Liver (tissue), 8 donors: ENCODE measurements at regions not wholly inside any gene's neighbourhood (a gene's known extent, or its start where the extent isn't known, plus 50 kb on each side); places are given as distances from the start of the nearest gene placed in this dataset.

Experiments
- DNase-seq: peaks from one replicate; pipeline ENCODE4 v3.0.0-alpha.2; 2017; ENCODE audit warnings: low spot score
- H3K27ac ChIP-seq, 2 donors: one replicate each; pipeline ENCODE4 v1.7.0; 2013; ENCODE audit warnings: inconsistent platforms in 2 of 2, low read length in 2 of 2, control low read depth in 1 of 2, low read depth in 1 of 2, mild to moderate bottlenecking in 1 of 2
- H3K27me3 ChIP-seq, 4 donors: one replicate each; pipeline versions ENCODE4 v1.6.1 to v1.7.0; 2013; ENCODE audit warnings: low read length in 3 of 4, inconsistent platforms in 1 of 4, mild to moderate bottlenecking in 1 of 4, moderate library complexity in 1 of 4; ENCODE audit not compliant: control insufficient read depth in 4 of 4, insufficient read depth in 4 of 4
- H3K36me3 ChIP-seq, 4 donors: one replicate each; pipeline versions ENCODE4 v1.6.1 to v1.7.0; 2013; ENCODE audit warnings: low read length in 3 of 4, mild to moderate bottlenecking in 3 of 4, low read depth in 1 of 4, moderate library complexity in 1 of 4; ENCODE audit not compliant: control insufficient read depth in 4 of 4, insufficient read depth in 3 of 4
- H3K4me1 ChIP-seq, 4 donors: one replicate each; pipeline versions ENCODE4 v1.6.1 to v1.7.0; 2013; ENCODE audit warnings: low read length in 3 of 4, mild to moderate bottlenecking in 3 of 4, moderate library complexity in 1 of 4; ENCODE audit not compliant: control insufficient read depth in 4 of 4, insufficient read depth in 4 of 4
- H3K4me3 ChIP-seq, 3 donors: one replicate each; pipeline versions ENCODE4 v1.6.1 to v1.7.0; 2013; ENCODE audit warnings: low read length in 3 of 3, control low read depth in 1 of 3, low read depth in 1 of 3, mild to moderate bottlenecking in 1 of 3
- H3K9ac ChIP-seq, 2 donors: one replicate each; pipeline ENCODE4 v1.7.0; 2013; ENCODE audit warnings: low read length in 2 of 2, mild to moderate bottlenecking in 2 of 2, moderate library complexity in 2 of 2, control low read depth in 1 of 2, low read depth in 1 of 2
- H3K9me3 ChIP-seq, 4 donors: one replicate each; pipeline versions ENCODE4 v1.6.1 to v1.7.0; 2013; ENCODE audit warnings: low read length in 3 of 4; ENCODE audit not compliant: control insufficient read depth in 4 of 4
- EGR1 ChIP-seq, 2 donors: IDR thresholded peaks; 2 replicates each; pipeline ENCODE4 v1.6.1; 2016 to 2018; ENCODE audit warnings: antibody characterized with exemption in 2 of 2, low read depth in 2 of 2
- FOXA1 ChIP-seq: IDR thresholded peaks from 2 replicates; pipeline ENCODE4 v1.6.1; 2016; ENCODE audit warnings: antibody characterized with exemption
- FOXA2 ChIP-seq: IDR thresholded peaks from 2 replicates; pipeline ENCODE4 v1.6.1; 2016; ENCODE audit warnings: antibody characterized with exemption
- JUND ChIP-seq, 2 donors: IDR thresholded peaks; 2 replicates each; pipeline ENCODE4 v1.6.1; 2016; ENCODE audit warnings: antibody characterized with exemption in 2 of 2
- MAX ChIP-seq: IDR thresholded peaks from 2 replicates; pipeline ENCODE4 v1.6.1; 2016; ENCODE audit warnings: antibody characterized with exemption
- NR2F2 ChIP-seq: IDR thresholded peaks from 2 replicates; pipeline ENCODE4 v1.6.1; 2016; ENCODE audit warnings: antibody characterized with exemption
- RAD21 ChIP-seq, 2 donors: IDR thresholded peaks; 2 replicates each; pipeline ENCODE4 v1.6.1; 2016; ENCODE audit warnings: antibody characterized with exemption in 2 of 2, mild to moderate bottlenecking in 2 of 2
- TAF1 ChIP-seq: conservative IDR thresholded peaks from 2 replicates; pipeline ENCODE4 v1.6.1; 2016; ENCODE audit warnings: antibody characterized with exemption, mild to moderate bottlenecking
- WGBS: extraction: QIAGEN DNeasy Blood & Tissue Kit; methylation state at CpG from one replicate; pipeline ENCODE4 v1.1.7; 2013; 5-methylcytosine and 5-hydroxymethylcytosine counted together
- TF ChIP-seq, protein P1 (sequence below): IDR thresholded peaks from 2 replicates; pipeline ENCODE4 v1.6.1; 2016; ENCODE audit warnings: antibody characterized with exemption
- TF ChIP-seq, protein P2 (sequence below): fragments of 150-350 bp; IDR thresholded peaks from 2 replicates; pipeline ENCODE4 v1.5.1; 2017; ENCODE audit warnings: improper control_type of control experiment, low read depth, low read length; ENCODE audit not compliant: missing input control
- TF ChIP-seq, protein P3 (sequence below): IDR thresholded peaks from 2 replicates; pipeline ENCODE4 v1.6.1; 2016; ENCODE audit warnings: antibody characterized with exemption, mild to moderate bottlenecking
- donor health status: healthy.
- donor health status: healthy.
- donor health status: healthy.
- donor health status: healthy.
- donor health status: healthy.

- TF ChIP-seq JUND (IDR thresholded peaks at IDR 0.05) = no peak
- Histone ChIP-seq H3K27ac (no peak overlapping the region), H3K36me3 (no peaks in the 10 kb centered on the region), H3K4me1 (no peaks in the 10 kb centered on the region), H3K9me3 (no peaks in the 10 kb centered on the region), H3K4me3 (no peak overlapping the region), H3K27me3 (no peaks in the 10 kb centered on the region), H3K9ac (no peak overlapping the region)
- WGBS = 82% methylated on average over 2 of the region's 2 CpGs
- DNase-seq = no peak
Measured at GRCh38 chr6:4404415-4404814, 269.0 kb upstream of the ECI2 start.

DNA sequence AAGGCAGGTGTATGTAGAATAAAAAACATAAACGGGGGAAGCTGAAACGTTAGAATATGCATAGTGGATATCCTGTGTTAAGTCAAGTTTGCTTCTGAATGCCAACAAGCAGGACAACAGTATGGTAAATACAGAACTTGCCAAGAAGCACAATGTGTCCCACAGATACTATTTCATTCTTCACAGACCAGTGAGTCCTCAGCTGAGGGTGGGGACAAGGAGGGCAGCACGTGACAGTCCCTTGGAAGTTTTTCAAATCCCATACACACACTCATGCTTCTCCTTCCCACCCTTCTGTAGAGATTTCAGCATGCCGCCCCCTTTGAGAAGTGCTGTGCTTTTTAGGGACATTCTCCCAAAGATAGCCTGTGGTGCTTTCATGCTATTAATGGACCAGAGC is 268.5 kb upstream of the ECI2 start:
- no peak for DNase-seq

GRCh38 chr6:4403023-4403752 is 267.8 kb upstream of the ECI2 start:
- no peak overlapping the region for H3K9ac ChIP-seq
- H3K4me3 ChIP-seq = no peak overlapping the region
- peak overlapping the region in 1 of 2 donors; percentile 35 for H3K27ac ChIP-seq
- TF ChIP-seq FOXA2 (no peak), MAX (no peak), EGR1 (IDR thresholded peaks at IDR 0.05; ENCODE audit: low read depth in 2 of 2) (no peak), NR2F2 (no peak), TAF1 (no peak)
- TF ChIP-seq, protein P1, sequence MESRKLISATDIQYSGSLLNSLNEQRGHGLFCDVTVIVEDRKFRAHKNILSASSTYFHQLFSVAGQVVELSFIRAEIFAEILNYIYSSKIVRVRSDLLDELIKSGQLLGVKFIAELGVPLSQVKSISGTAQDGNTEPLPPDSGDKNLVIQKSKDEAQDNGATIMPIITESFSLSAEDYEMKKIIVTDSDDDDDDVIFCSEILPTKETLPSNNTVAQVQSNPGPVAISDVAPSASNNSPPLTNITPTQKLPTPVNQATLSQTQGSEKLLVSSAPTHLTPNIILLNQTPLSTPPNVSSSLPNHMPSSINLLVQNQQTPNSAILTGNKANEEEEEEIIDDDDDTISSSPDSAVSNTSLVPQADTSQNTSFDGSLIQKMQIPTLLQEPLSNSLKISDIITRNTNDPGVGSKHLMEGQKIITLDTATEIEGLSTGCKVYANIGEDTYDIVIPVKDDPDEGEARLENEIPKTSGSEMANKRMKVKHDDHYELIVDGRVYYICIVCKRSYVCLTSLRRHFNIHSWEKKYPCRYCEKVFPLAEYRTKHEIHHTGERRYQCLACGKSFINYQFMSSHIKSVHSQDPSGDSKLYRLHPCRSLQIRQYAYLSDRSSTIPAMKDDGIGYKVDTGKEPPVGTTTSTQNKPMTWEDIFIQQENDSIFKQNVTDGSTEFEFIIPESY = no peak
- TF ChIP-seq, protein P2, sequence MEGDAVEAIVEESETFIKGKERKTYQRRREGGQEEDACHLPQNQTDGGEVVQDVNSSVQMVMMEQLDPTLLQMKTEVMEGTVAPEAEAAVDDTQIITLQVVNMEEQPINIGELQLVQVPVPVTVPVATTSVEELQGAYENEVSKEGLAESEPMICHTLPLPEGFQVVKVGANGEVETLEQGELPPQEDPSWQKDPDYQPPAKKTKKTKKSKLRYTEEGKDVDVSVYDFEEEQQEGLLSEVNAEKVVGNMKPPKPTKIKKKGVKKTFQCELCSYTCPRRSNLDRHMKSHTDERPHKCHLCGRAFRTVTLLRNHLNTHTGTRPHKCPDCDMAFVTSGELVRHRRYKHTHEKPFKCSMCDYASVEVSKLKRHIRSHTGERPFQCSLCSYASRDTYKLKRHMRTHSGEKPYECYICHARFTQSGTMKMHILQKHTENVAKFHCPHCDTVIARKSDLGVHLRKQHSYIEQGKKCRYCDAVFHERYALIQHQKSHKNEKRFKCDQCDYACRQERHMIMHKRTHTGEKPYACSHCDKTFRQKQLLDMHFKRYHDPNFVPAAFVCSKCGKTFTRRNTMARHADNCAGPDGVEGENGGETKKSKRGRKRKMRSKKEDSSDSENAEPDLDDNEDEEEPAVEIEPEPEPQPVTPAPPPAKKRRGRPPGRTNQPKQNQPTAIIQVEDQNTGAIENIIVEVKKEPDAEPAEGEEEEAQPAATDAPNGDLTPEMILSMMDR = no peak
- no peak for DNase-seq
- H3K9me3 ChIP-seq = no peaks in the 10 kb centered on the region
- H3K27me3 ChIP-seq = no peaks in the 10 kb centered on the region
- H3K36me3 ChIP-seq = no peaks in the 10 kb centered on the region
- 82% methylated on average over 12 of the region's 12 CpGs for WGBS
- H3K4me1 ChIP-seq = no peaks in the 10 kb centered on the region

More for the DNA sequence above, 268.5 kb upstream of the ECI2 start:
- Histone ChIP-seq H3K4me1 (no peaks in the 10 kb centered on the region), H3K9me3 (no peaks in the 10 kb centered on the region), H3K4me3 (no peak overlapping the region), H3K36me3 (no peaks in the 10 kb centered on the region), H3K9ac (no peak overlapping the region), H3K27ac (no peak overlapping the region), H3K27me3 (no peaks in the 10 kb centered on the region)
- 66% methylated on average over 4 of the region's 4 CpGs for WGBS
- TF ChIP-seq FOXA1 = no peak
- TF ChIP-seq, protein P3, sequence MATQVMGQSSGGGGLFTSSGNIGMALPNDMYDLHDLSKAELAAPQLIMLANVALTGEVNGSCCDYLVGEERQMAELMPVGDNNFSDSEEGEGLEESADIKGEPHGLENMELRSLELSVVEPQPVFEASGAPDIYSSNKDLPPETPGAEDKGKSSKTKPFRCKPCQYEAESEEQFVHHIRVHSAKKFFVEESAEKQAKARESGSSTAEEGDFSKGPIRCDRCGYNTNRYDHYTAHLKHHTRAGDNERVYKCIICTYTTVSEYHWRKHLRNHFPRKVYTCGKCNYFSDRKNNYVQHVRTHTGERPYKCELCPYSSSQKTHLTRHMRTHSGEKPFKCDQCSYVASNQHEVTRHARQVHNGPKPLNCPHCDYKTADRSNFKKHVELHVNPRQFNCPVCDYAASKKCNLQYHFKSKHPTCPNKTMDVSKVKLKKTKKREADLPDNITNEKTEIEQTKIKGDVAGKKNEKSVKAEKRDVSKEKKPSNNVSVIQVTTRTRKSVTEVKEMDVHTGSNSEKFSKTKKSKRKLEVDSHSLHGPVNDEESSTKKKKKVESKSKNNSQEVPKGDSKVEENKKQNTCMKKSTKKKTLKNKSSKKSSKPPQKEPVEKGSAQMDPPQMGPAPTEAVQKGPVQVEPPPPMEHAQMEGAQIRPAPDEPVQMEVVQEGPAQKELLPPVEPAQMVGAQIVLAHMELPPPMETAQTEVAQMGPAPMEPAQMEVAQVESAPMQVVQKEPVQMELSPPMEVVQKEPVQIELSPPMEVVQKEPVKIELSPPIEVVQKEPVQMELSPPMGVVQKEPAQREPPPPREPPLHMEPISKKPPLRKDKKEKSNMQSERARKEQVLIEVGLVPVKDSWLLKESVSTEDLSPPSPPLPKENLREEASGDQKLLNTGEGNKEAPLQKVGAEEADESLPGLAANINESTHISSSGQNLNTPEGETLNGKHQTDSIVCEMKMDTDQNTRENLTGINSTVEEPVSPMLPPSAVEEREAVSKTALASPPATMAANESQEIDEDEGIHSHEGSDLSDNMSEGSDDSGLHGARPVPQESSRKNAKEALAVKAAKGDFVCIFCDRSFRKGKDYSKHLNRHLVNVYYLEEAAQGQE = no peak
- no peak for TF ChIP-seq FOXA2
- no peak for TF ChIP-seq RAD21 (IDR thresholded peaks at IDR 0.05)
- no peak for TF ChIP-seq MAX
